WTC11 (cell line): ENCODE measurements at regions not wholly inside any gene's neighbourhood (a gene's known extent, or its start where the extent isn't known, plus 50 kb on each side); places are given as distances from the start of the nearest gene placed in this dataset.

ENCODE experiments used
- CREB1 ChIP-seq: sonication (generic); formaldehyde crosslinking; IDR thresholded peaks from 2 replicates; pipeline ENCODE4 v1.8.0; 2023; ENCODE audit warnings: mild to moderate bottlenecking, missing genetic modification reagents
- CTCF ChIP-seq: fragments of 200-600 bp; IDR thresholded peaks from 2 replicates; pipeline ENCODE4 v1.8.0; 2022; ENCODE audit warnings: antibody characterized with exemption

- TF ChIP-seq CTCF, result no peak
- TF ChIP-seq CREB1 (CRISPR knock-in tag), result no peak
These were observed 185.4 kb downstream of the IGLL1 start for GRCh38 chr22:23394525-23395326.
